HS-27A (cell line): ENCODE measurements at regions not wholly inside any gene's neighbourhood (a gene's known extent, or its start where the extent isn't known, plus 50 kb on each side); places are given as distances from the start of the nearest gene placed in this dataset.
"Not testable (repeated sequence)": the region's sequence is repeated elsewhere in the genome, so short reads cannot be mapped to it uniquely, and the experiment has no call there.

ENCODE experiments used
- DNase-seq: peaks from one replicate; pipeline ENCODE4 v3.0.0-alpha.2; 2012; ENCODE audit warnings: low read depth, missing footprints

- DNase-seq, result no peak
Measured at GRCh38 chr6:14459315-14459714, 341.7 kb downstream of the CD83 start.

GRCh38 chr6:14460556-14460955, 343.0 kb downstream of the CD83 start:
- DNase-seq, result no peak

- DNase-seq, result no peak
Measured at GRCh38 chr6:14462135-14462534, 344.6 kb downstream of the CD83 start.

GRCh38 chr6:14462566-14462965, 345.0 kb downstream of the CD83 start:
- DNase-seq, result no peak

GRCh38 chr6:14463110-14463509, 345.5 kb downstream of the CD83 start:
- no peak for DNase-seq

- DNase-seq, result no peak
Measured at GRCh38 chr6:14464055-14464454, 346.5 kb downstream of the CD83 start.

- no peak for DNase-seq
Measured at GRCh38 chr6:14464716-14465115, 347.1 kb downstream of the CD83 start.

GRCh38 chr6:14466278-14466677, 348.7 kb downstream of the CD83 start:
- no peak for DNase-seq

- DNase-seq, result no peak
Measured at GRCh38 chr6:14467591-14467990, 350.0 kb downstream of the CD83 start.

GRCh38 chr6:14468647-14469321, 351.2 kb downstream of the CD83 start:
- no peak for DNase-seq

- DNase-seq, result no peak
Measured at GRCh38 chr6:14470101-14470500, 352.5 kb downstream of the CD83 start.

GRCh38 chr6:14470671-14471070, 353.1 kb downstream of the CD83 start:
- no peak for DNase-seq

GRCh38 chr6:14472255-14472985, 354.8 kb downstream of the CD83 start:
- DNase-seq, result no peak

- no peak for DNase-seq
Measured at GRCh38 chr6:14472986-14473337, 355.4 kb downstream of the CD83 start.

- DNase-seq, result no peak
Measured at GRCh38 chr6:14474816-14475215, 357.2 kb downstream of the CD83 start.

- no peak for DNase-seq
Measured at GRCh38 chr6:14475306-14475705, 357.7 kb downstream of the CD83 start.

- DNase-seq, result no peak
Measured at GRCh38 chr6:14476793-14477531, 359.4 kb downstream of the CD83 start.

GRCh38 chr6:14477559-14477958, 360.0 kb downstream of the CD83 start:
- DNase-seq, result no peak

GRCh38 chr6:14478381-14479225, 361.0 kb downstream of the CD83 start:
- DNase-seq, result no peak

- not testable (repeated sequence) for DNase-seq
Measured at GRCh38 chr6:14481946-14482345, 364.4 kb downstream of the CD83 start.

- no peak for DNase-seq
Measured at GRCh38 chr6:14487625-14488024, 370.1 kb downstream of the CD83 start.

- no peak for DNase-seq
Measured at GRCh38 chr6:14488180-14488579, 370.6 kb downstream of the CD83 start.
